ENCODE measurements at regions not wholly inside any gene's neighbourhood (a gene's known extent, or its start where the extent isn't known, plus 50 kb on each side); places are given as distances from the start of the nearest gene placed in this dataset.

DNA sequence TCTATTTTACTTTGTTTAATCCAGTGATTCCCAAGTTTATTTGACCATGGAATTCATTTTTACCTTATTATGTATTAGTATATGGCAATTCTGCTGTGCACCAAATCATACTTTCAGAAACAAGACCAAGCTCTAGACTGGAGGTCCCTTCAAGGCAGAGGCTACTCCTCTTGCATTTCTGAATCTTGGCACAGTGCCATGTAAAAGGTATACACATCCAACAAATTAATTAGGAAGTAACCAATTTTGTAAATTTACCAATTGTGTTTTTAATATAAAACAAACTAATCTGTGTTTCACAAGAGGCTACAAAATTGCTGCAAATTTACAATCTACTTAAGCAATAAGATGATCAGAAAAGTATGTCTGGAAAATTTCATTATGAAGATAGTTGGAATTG lies 712.2 kb upstream of the HS3ST1 start:
- Histone ChIP-seq H4K91ac (replicated peaks; ENCODE audit: insufficient read length, low read length) (no peak overlapping the region), H3K36me3 (ENCODE audit: control insufficient read depth in 2 of 4, insufficient read depth in 4 of 4, low read length in 3 of 4) (no peaks in the 10 kb centered on the region), H2AK5ac (ENCODE audit: low read depth, low read length) (no peak overlapping the region), H3K4me2 (ENCODE audit: insufficient read depth in 1 of 2, low read depth in 2 of 2, low read length in 2 of 2) (no peak overlapping the region), H4K8ac (ENCODE audit: extremely low read depth, insufficient read depth, low read length) (no peak overlapping the region), H3K4me3 (ENCODE audit: extremely low read depth in 1 of 4, insufficient read depth in 2 of 4, low read depth in 3 of 4, low read length in 4 of 4) (no peak overlapping the region), H2BK120ac (replicated peaks; ENCODE audit: low read depth, low read length) (no peak overlapping the region), H3K9me3 (ENCODE audit: insufficient read depth in 2 of 2, low read depth in 1 of 2, low read length in 1 of 2) (no peaks in the 10 kb centered on the region), H3K27ac (ENCODE audit: low read depth, low read length) (no peak overlapping the region), H3K79me1 (ENCODE audit: low read depth, low read length) (no peaks in the 10 kb centered on the region), H3K27me3 (replicated peaks in 1 of 4; ENCODE audit: control insufficient read depth in 3 of 4, extremely low read depth in 1 of 4, insufficient read depth in 3 of 4, low read length in 3 of 4) (no peaks in the 10 kb centered on the region), H2BK20ac (ENCODE audit: low read length) (no peak overlapping the region), H4K20me1 (replicated peaks in 1 of 2; ENCODE audit: control insufficient read depth in 1 of 2, insufficient read depth in 2 of 2, low read length in 2 of 2) (no peaks in the 10 kb centered on the region), H2BK15ac (ENCODE audit: low read length) (no peak overlapping the region), H2BK5ac (ENCODE audit: low read depth, low read length) (no peak overlapping the region), H2BK12ac (ENCODE audit: low read depth, low read length) (no peak overlapping the region), H4K5ac (ENCODE audit: insufficient read length, low read depth, low read length) (no peak overlapping the region), H3K79me2 (ENCODE audit: control insufficient read depth in 1 of 2, insufficient read depth in 2 of 2, low read length in 2 of 2) (no peaks in the 10 kb centered on the region), H3K23me2 (ENCODE audit: low read depth, low read length) (no peaks in the 10 kb centered on the region), H3K14ac (ENCODE audit: insufficient read length) (no peak overlapping the region), H3K4ac (replicated peaks; ENCODE audit: insufficient read length, low read depth, low read length) (no peak overlapping the region), H2AFZ (ENCODE audit: low read length) (no peak overlapping the region), H3K4me1 (replicated peaks in 1 of 4; ENCODE audit: control insufficient read depth in 3 of 4, insufficient read depth in 4 of 4, low read length in 3 of 4) (no peaks in the 10 kb centered on the region), H3K18ac (ENCODE audit: extremely low read depth, low read length) (no peak overlapping the region), H3K56ac (replicated peaks; ENCODE audit: insufficient read length, low read depth, low read length) (no peak overlapping the region), H3K23ac (ENCODE audit: insufficient read length) (no peak overlapping the region), H3K9ac (replicated peaks in 1 of 4; ENCODE audit: extremely low read depth in 1 of 4, low read depth in 3 of 4, low read length in 3 of 4) (no peak overlapping the region)
- no peak for FAIRE-seq
- no peak for DNase-seq (ENCODE audit: low read depth in 1 of 2, low spot score in 2 of 2)
- CTCF ChIA-PET (ENCODE audit: partially characterized antibody): no interaction called here
- POLR2A ChIA-PET (ENCODE audit: partially characterized antibody): no interaction called here
- no peak for TF ChIP-seq TBP (IDR thresholded peaks at IDR 0.05; ENCODE audit: low read depth, low read length)
- TF ChIP-seq GTF2F1 (IDR thresholded peaks at IDR 0.05; ENCODE audit: borderline replicate concordance, low read depth, low read length): no peak
- no peak for TF ChIP-seq FOSL1 (IDR thresholded peaks at IDR 0.05; ENCODE audit: insufficient read depth, low read depth, low read length)
- TF ChIP-seq POLR2AphosphoS5 (IDR thresholded peaks at IDR 0.05; ENCODE audit: low read depth, low read length): no peak
- no peak for TF ChIP-seq HDAC6 (IDR thresholded peaks at IDR 0.05; ENCODE audit: low read depth, low read length)
